GM12878 (cell line): ENCODE measurements at regions not wholly inside any gene's neighbourhood (a gene's known extent, or its start where the extent isn't known, plus 50 kb on each side); places are given as distances from the start of the nearest gene placed in this dataset.

Experiments
- ATAC-seq: fragments of 200-7000 bp; cut with Tn5 transposase; 3 replicates; pipeline ENCODE4 v1.9.1; 2020; ENCODE audit warnings: mild to moderate bottlenecking, moderate library complexity
- BruUV-seq: library from RNA; stranded (reverse); fragments of 400-500 nt; replicated peaks from 2 replicates; lab custom pipeline; 2021; lab: Mats Ljungman, UMichigan
- CTCF ChIA-PET: fragments of 300-600 bp; sonication (Branson Sonifier 250); formaldehyde crosslinking; extraction: SDS; loops from one replicate; lab custom pipeline; 2021; ENCODE audit warnings: inconsistent platforms; lab: Yijun Ruan, JAX
- POLR2A ChIA-PET: fragments of 350-600 bp; formaldehyde crosslinking; extraction: SDS; loops from one replicate; lab custom pipeline; 2021; ENCODE audit warnings: inconsistent platforms; lab: Charles Lee
- RAD21 ChIA-PET: fragments of 300-600 bp; sonication (Branson Sonifier 250); formaldehyde crosslinking; loops from one replicate; lab custom pipeline; 2023; ENCODE audit warnings: antibody characterized with exemption; ENCODE audit not compliant: unreplicated experiment; lab: Charles Lee
- SMC1A ChIA-PET: fragments of 300-600 bp; sonication (Branson Sonifier 250); formaldehyde crosslinking; loops from one replicate; lab custom pipeline; 2023; ENCODE audit not compliant: unreplicated experiment, uncharacterized antibody; lab: Charles Lee
- DNase-seq: peaks from one replicate; pipeline ENCODE4 v3.0.0-alpha.2; 2011; ENCODE audit warnings: low read depth, low spot score
- FAIRE-seq: peaks from 3 replicates; lab custom pipeline; 2011; peaks lifted over from hg19 to GRCh38; lab: Jason Lieb, UNC
- H2AFZ ChIP-seq: 2 replicates; pipeline ENCODE4 v1.6.0; 2011; ENCODE audit warnings: low read depth, low read length, control low read depth; ENCODE audit not compliant: control insufficient read depth
- H3K27ac ChIP-seq: 2 replicates; pipeline ENCODE4 v1.5.1; 2011; ENCODE audit warnings: control low read depth; ENCODE audit not compliant: control insufficient read depth, insufficient read depth
- H3K27me3 ChIP-seq, 2 experiments: replicated peaks in 1 of 2; 2 replicates each; pipeline versions ENCODE4 v1.6.0 to v1.6.1; 2011; ENCODE audit warnings: low read length in 1 of 2; ENCODE audit not compliant: control insufficient read depth in 2 of 2, insufficient read depth in 2 of 2
- H3K36me3 ChIP-seq, 2 experiments: 2 replicates each; pipeline ENCODE4 v1.5.1; 2011; ENCODE audit warnings: low read length in 1 of 2; ENCODE audit not compliant: control insufficient read depth in 2 of 2, insufficient read depth in 2 of 2
- H3K4me1 ChIP-seq: 2 replicates; pipeline ENCODE4 v1.6.1; 2011; ENCODE audit warnings: mild to moderate bottlenecking, low read length, moderate library complexity, mixed read lengths; ENCODE audit not compliant: control insufficient read depth, insufficient read depth
- H3K4me2 ChIP-seq: 2 replicates; pipeline ENCODE4 v1.6.0; 2011; ENCODE audit warnings: control low read depth; ENCODE audit not compliant: control insufficient read depth, insufficient read depth
- H3K4me3 ChIP-seq: fragments of 200-600 bp; sonication (generic); 2 replicates; pipeline ENCODE4 v1.5.1; 2016
- H3K79me2 ChIP-seq: 2 replicates; pipeline ENCODE4 v1.6.0; 2011; ENCODE audit warnings: low read length; ENCODE audit not compliant: control insufficient read depth, insufficient read depth
- H3K9ac ChIP-seq: 2 replicates; pipeline ENCODE4 v1.8.0; 2011; ENCODE audit warnings: low read length, control low read depth, mixed read lengths; ENCODE audit not compliant: control insufficient read depth, insufficient read depth
- H3K9me3 ChIP-seq: replicated peaks from 3 replicates; pipeline ENCODE4 v1.5.1; 2011; ENCODE audit warnings: mild to moderate bottlenecking, low read length; ENCODE audit not compliant: control insufficient read depth, insufficient read depth
- H4K20me1 ChIP-seq: 2 replicates; pipeline ENCODE4 v1.6.0; 2011; ENCODE audit not compliant: control insufficient read depth, insufficient read depth
- BCL11A ChIP-seq: IDR thresholded peaks from 2 replicates; pipeline ENCODE4 v1.6.1; 2011; ENCODE audit warnings: low read depth, low read length
- CEBPB ChIP-seq, 2 experiments: fragments of 150-350 bp in 1 of 2; IDR thresholded peaks; 2 replicates each; pipeline ENCODE4 v1.6.1; 2012 to 2014; ENCODE audit warnings: low read depth in 2 of 2, low read length in 2 of 2, borderline replicate concordance in 1 of 2, inconsistent platforms in 1 of 2
- CHD1 ChIP-seq: IDR thresholded peaks from 2 replicates; pipeline ENCODE4 v1.6.1; 2012; ENCODE audit warnings: low read depth, low read length, improper control_type of control experiment
- EGR1 ChIP-seq, 2 experiments: IDR thresholded peaks; 1 replicate in 1 of 2; 2 replicates in 1 of 2; pipeline ENCODE4 v1.6.1; 2011 to 2012; ENCODE audit warnings: low read depth in 2 of 2, low read length in 2 of 2, borderline replicate concordance in 1 of 2, mild to moderate bottlenecking in 1 of 2, moderate library complexity in 1 of 2
- ESRRA ChIP-seq: IDR thresholded peaks from 2 replicates; pipeline ENCODE4 v1.6.1; 2012; ENCODE audit warnings: mild to moderate bottlenecking, low read length, improper control_type of control experiment
- FOS ChIP-seq: IDR thresholded peaks from 3 replicates; pipeline ENCODE4 v1.6.1; 2011; ENCODE audit warnings: borderline replicate concordance; ENCODE audit not compliant: insufficient read length; ENCODE audit errors: extremely low read depth
- FOXK2 ChIP-seq: fragments of 450-650 bp; IDR thresholded peaks from 2 replicates; pipeline ENCODE4 v1.6.1; 2017; ENCODE audit warnings: mild to moderate bottlenecking, moderate library complexity
- FOXM1 ChIP-seq: IDR thresholded peaks from 2 replicates; pipeline ENCODE4 v1.6.1; 2012; ENCODE audit warnings: low read depth, mild to moderate bottlenecking, inconsistent platforms, low read length, moderate library complexity
- HDGF ChIP-seq: fragments of 450-650 bp; IDR thresholded peaks from 2 replicates; pipeline ENCODE4 v1.6.1; 2016; ENCODE audit warnings: antibody characterized with exemption
- JUNB ChIP-seq: IDR thresholded peaks from 2 replicates; pipeline ENCODE4 v1.6.1; 2016; ENCODE audit warnings: antibody characterized with exemption, mild to moderate bottlenecking
- MTA3 ChIP-seq: IDR thresholded peaks from 2 replicates; pipeline ENCODE4 v1.6.1; 2012; ENCODE audit warnings: low read length, inconsistent platforms, borderline replicate concordance
- SUPT20H ChIP-seq: IDR thresholded peaks from 2 replicates; pipeline ENCODE4 v1.6.1; 2011; ENCODE audit warnings: low read depth, mild to moderate bottlenecking, low read length, moderate library complexity, borderline replicate concordance; ENCODE audit not compliant: control insufficient read depth
- WGBS: methylation state at CpG from one replicate; pipeline ENCODE4 v1.1.6; 2016; ENCODE audit warnings: low lambda C conversion rate; ENCODE audit not compliant: insufficient replicate concordance, insufficient coverage; ENCODE audit errors: missing lambda C conversion rate; 5-methylcytosine and 5-hydroxymethylcytosine counted together
- in situ Hi-C: fragments of 300-500 bp; cut with MboI; formaldehyde crosslinking; loops from 9 replicates; pipeline ENCODE4 v1.14.3; 2018; ENCODE audit warnings: mixed read lengths
- intact Hi-C: fragments of 100-400 bp; cut with micrococcal nuclease; formaldehyde crosslinking; loops from one replicate; pipeline ENCODE4 v1.14.2; 2022; ENCODE audit not compliant: unreplicated experiment
- TF ChIP-seq, protein P1 (sequence below): IDR thresholded peaks from 2 replicates; pipeline ENCODE4 v1.6.1; 2011; ENCODE audit warnings: borderline replicate concordance, low read depth, mild to moderate bottlenecking, moderate library complexity, mixed read lengths, low read length; ENCODE audit not compliant: insufficient read depth; ENCODE audit errors: extremely low read length
- TF ChIP-seq, protein P2 (sequence below): IDR thresholded peaks from 2 replicates; pipeline ENCODE4 v1.6.1; 2011; ENCODE audit warnings: borderline replicate concordance, low read depth, mild to moderate bottlenecking, moderate library complexity, low read length; ENCODE audit not compliant: insufficient read depth, poor library complexity, severe bottlenecking
- TF ChIP-seq, protein P3 (sequence below): IDR thresholded peaks from 2 replicates; pipeline ENCODE4 v1.6.1; 2012; ENCODE audit warnings: low read depth, low read length, improper control_type of control experiment

DNA sequence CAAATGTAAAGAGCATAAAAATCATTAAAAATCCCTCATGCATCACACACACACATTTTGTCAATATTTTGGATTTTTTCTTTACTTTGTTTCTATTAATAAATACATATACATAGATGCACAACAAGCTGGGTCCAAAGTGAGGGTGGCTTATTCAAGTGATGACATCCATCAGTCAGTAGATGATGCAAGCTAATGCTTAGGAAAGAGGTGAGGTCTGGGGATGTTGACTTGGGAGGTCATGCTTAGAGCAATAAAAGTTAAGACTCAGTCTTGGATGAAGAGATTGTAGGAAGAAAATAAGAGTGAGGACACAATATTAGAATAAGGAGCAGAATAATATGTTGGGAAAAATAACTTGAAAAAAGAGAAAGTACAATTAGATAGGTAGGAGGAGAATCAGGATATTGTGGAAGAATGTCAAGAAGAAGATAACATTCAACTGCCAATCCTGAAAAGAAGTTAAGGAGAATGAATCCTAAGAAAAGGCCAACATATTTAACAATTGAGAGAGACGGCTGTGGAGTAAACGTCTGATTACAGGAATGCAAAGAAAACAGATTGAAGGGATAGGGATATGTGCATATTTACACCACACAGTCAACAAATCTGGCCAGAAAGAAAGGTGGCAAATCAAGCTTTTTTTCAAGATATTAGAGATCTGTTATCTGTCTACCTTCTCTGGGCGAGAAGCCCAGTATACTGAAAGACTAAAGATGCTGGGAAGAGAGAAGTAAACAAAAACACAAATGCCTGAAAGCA is 111.0 kb upstream of the TJP1 start:
- Histone ChIP-seq H3K79me2 (no peaks in the 10 kb centered on the region), H3K4me1 (no peaks in the 10 kb centered on the region), H3K27ac (no peak overlapping the region), H3K4me2 (no peak overlapping the region), H4K20me1 (no peaks in the 10 kb centered on the region), H3K9ac (no peak overlapping the region), H3K27me3 (no peaks in the 10 kb centered on the region), H3K9me3 (no peaks in the 10 kb centered on the region), H2AFZ (no peak overlapping the region), H3K4me3 (no peak overlapping the region), H3K36me3 (no peaks in the 10 kb centered on the region)
- in situ Hi-C loops = no loop called here
- 19% methylated on average over 3 of the region's 3 CpGs for WGBS
- CTCF ChIA-PET = no interaction called here
- BruUV-seq = no TSS peak
- DNase-seq (no peak), FAIRE-seq (no peak), ATAC-seq (no peak)
- intact Hi-C loops = no loop called here
- RAD21 ChIA-PET = no interaction called here
- TF ChIP-seq CHD1 = no peak
- TF ChIP-seq, protein P1, sequence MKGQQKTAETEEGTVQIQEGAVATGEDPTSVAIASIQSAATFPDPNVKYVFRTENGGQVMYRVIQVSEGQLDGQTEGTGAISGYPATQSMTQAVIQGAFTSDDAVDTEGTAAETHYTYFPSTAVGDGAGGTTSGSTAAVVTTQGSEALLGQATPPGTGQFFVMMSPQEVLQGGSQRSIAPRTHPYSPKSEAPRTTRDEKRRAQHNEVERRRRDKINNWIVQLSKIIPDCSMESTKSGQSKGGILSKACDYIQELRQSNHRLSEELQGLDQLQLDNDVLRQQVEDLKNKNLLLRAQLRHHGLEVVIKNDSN = no peak
- TF ChIP-seq, protein P2, sequence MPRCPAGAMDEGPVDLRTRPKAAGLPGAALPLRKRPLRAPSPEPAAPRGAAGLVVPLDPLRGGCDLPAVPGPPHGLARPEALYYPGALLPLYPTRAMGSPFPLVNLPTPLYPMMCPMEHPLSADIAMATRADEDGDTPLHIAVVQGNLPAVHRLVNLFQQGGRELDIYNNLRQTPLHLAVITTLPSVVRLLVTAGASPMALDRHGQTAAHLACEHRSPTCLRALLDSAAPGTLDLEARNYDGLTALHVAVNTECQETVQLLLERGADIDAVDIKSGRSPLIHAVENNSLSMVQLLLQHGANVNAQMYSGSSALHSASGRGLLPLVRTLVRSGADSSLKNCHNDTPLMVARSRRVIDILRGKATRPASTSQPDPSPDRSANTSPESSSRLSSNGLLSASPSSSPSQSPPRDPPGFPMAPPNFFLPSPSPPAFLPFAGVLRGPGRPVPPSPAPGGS = no peak
- no peak for TF ChIP-seq BCL11A
- no peak for TF ChIP-seq EGR1 (IDR thresholded peaks at IDR 0.05; ENCODE audit: borderline replicate concordance in 1 of 2, low read depth in 2 of 2, low read length in 2 of 2)
- no peak for TF ChIP-seq FOXK2
- no peak for TF ChIP-seq JUNB
- TF ChIP-seq, protein P3, sequence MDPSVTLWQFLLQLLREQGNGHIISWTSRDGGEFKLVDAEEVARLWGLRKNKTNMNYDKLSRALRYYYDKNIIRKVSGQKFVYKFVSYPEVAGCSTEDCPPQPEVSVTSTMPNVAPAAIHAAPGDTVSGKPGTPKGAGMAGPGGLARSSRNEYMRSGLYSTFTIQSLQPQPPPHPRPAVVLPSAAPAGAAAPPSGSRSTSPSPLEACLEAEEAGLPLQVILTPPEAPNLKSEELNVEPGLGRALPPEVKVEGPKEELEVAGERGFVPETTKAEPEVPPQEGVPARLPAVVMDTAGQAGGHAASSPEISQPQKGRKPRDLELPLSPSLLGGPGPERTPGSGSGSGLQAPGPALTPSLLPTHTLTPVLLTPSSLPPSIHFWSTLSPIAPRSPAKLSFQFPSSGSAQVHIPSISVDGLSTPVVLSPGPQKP = no peak
- TF ChIP-seq FOXM1 = no peak
- TF ChIP-seq CEBPB (IDR thresholded peaks at IDR 0.05; ENCODE audit: borderline replicate concordance in 1 of 2, low read depth in 2 of 2, low read length in 2 of 2) = no peak
- TF ChIP-seq SUPT20H = no peak
- TF ChIP-seq HDGF = no peak
- TF ChIP-seq MTA3 = no peak
- no peak for TF ChIP-seq ESRRA
- no peak for TF ChIP-seq FOS
- SMC1A ChIA-PET = no interaction called here
- POLR2A ChIA-PET = no interaction called here
